Spleen (tissue), 7 donors: ENCODE measurements at regions not wholly inside any gene's neighbourhood (a gene's known extent, or its start where the extent isn't known, plus 50 kb on each side); places are given as distances from the start of the nearest gene placed in this dataset.

Source experiments
- POLR2A ChIP-seq, 3 donors: fragments of 450-650 bp; IDR thresholded peaks; one replicate each; pipeline ENCODE4 v1.5.1; 2017; ENCODE audit warnings: antibody characterized with exemption in 3 of 3, mild to moderate bottlenecking in 1 of 3
- POLR2AphosphoS5 ChIP-seq, 3 donors: sonication (generic); formaldehyde crosslinking; IDR thresholded peaks; one replicate each; pipeline ENCODE4 v1.5.1; 2017; ENCODE audit warnings: antibody characterized with exemption in 3 of 3
- TF ChIP-seq, protein P1 (sequence below), 11 experiments: fragments of 200-600 bp in 7 of 11; fragments of 450-650 bp in 4 of 11; sonication (generic) in 4 of 11; IDR thresholded peaks in 8 of 11; conservative IDR thresholded peaks in 3 of 11; 1 replicate in 7 of 11; 2 replicates in 4 of 11; pipeline versions ENCODE4 v1.4.0 to v1.8.0; 2016 to 2021; ENCODE audit warnings: antibody characterized with exemption in 11 of 11, inconsistent platforms in 4 of 11, mild to moderate bottlenecking in 1 of 11
- donor health status: DM: no; HTN: no; CAD: no; lungs with moderate emphysema.
- donor health status: DM: no; HTN: no; CAD: no.
- donor health status: DM: no; HTN: no; CAD: no.

DNA sequence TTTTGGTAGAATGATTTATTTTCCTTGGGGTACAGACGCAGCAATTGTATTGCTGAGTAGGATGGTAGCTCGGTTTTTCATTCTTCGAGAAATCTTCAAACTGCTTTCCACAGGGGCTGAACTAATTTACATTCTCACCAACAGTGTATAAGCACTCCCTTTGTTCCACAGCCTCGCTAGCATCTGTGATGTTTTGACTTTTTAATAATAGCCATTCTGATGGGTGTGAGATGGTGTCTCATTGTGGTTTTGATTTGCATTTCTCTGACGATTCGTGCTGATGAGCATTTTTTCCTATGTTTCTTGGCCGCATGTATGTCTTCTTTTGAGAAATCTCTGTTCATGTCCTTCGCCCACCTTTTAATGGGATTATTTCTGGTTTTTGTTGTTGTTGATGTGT, 54.8 kb upstream of the UQCRFS1 start:
- TF ChIP-seq, protein P1, sequence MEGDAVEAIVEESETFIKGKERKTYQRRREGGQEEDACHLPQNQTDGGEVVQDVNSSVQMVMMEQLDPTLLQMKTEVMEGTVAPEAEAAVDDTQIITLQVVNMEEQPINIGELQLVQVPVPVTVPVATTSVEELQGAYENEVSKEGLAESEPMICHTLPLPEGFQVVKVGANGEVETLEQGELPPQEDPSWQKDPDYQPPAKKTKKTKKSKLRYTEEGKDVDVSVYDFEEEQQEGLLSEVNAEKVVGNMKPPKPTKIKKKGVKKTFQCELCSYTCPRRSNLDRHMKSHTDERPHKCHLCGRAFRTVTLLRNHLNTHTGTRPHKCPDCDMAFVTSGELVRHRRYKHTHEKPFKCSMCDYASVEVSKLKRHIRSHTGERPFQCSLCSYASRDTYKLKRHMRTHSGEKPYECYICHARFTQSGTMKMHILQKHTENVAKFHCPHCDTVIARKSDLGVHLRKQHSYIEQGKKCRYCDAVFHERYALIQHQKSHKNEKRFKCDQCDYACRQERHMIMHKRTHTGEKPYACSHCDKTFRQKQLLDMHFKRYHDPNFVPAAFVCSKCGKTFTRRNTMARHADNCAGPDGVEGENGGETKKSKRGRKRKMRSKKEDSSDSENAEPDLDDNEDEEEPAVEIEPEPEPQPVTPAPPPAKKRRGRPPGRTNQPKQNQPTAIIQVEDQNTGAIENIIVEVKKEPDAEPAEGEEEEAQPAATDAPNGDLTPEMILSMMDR (IDR thresholded peaks at IDR 0.05 in 8 of 11, conservative IDR thresholded peaks at IDR 0.05 in 3 of 11): no peak
- TF ChIP-seq POLR2A (IDR thresholded peaks at IDR 0.05) (no peak), POLR2AphosphoS5 (IDR thresholded peaks at IDR 0.05) (no peak)
